ENCODE measurements at regions not wholly inside any gene's neighbourhood (a gene's known extent, or its start where the extent isn't known, plus 50 kb on each side); places are given as distances from the start of the nearest gene placed in this dataset.

GRCh38 chr10:2053805-2054204, 316.5 kb upstream of the ADARB2 start:
- no peak for DNase-seq (ENCODE audit: low spot score)
- no peak for TF ChIP-seq CTCF (IDR thresholded peaks at IDR 0.05; ENCODE audit: extremely low read depth, missing control alignments)

DNA sequence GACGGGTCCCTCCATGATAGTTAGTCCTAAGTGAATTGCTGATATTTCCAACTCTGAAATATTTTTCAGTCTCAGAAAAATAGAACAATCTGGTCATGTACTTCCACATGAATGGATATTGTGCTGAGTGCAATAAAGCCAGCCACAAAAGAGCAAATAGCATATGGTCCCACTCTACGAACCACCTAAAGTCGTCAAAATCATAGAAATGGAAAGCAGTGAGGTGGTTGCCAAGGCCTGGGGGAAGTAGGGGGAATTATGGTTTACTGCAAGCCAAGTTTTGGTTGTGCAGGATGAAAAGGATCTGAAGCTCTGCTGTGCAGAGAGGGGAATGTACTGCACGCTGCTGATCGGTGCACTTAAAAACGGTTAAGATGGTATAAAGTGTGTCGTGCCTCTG, 313.8 kb upstream of the ADARB2 start:
- TF ChIP-seq CTCF (IDR thresholded peaks at IDR 0.05; ENCODE audit: extremely low read depth, missing control alignments): no peak
- DNase-seq (ENCODE audit: low spot score): no peak

- no peak for DNase-seq (ENCODE audit: low spot score)
- TF ChIP-seq CTCF (IDR thresholded peaks at IDR 0.05; ENCODE audit: extremely low read depth, missing control alignments): no peak
These were observed 312.2 kb upstream of the ADARB2 start for GRCh38 chr10:2049560-2049959.

- TF ChIP-seq CTCF (IDR thresholded peaks at IDR 0.05; ENCODE audit: extremely low read depth, missing control alignments): no peak
These were observed 311.1 kb upstream of the ADARB2 start for GRCh38 chr10:2048337-2048973.

DNA sequence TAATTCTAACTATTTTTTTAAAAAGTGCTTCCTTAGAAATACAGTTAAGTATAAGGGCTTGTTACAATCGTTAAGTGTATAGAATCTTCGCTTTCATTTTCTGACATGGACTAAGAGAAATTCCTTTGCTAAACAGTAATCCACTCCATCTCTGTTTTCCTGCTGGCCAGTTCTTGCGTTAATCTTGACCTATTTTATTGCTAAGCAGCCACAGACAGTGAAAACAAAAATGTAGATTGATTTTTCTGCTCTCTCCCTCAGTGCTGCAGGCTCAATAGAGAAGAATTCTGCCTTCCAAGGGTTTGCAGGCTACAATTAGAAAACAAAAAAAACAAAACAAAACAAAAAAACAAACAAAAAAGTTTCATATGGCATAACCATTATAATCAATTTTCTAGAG, 310.4 kb upstream of the ADARB2 start:
- no peak for DNase-seq (ENCODE audit: low spot score)
- TF ChIP-seq CTCF (IDR thresholded peaks at IDR 0.05; ENCODE audit: extremely low read depth, missing control alignments): no peak

More at GRCh38 chr10:2048337-2048973, 311.1 kb upstream of the ADARB2 start:
- DNase-seq (ENCODE audit: low spot score): no peak

DNA sequence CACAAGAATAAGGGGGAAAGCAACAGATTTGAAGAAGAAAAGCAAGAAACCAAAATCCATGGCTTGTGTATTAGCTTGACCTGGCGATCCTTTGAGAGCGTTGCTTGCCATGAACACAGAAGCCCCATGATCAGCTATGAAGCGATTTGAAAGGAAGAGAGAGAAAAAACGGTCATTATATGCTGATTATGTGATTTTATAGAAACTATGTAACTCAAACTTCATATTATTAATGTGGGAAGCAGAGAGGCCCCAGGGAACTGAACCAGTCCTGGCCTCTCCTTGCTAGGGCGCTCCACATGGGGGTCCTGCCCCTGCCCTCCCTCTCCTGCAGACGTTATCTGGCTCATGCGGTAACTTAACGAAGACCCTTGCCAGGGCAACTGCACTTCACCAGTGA, 306.1 kb upstream of the ADARB2 start:
- no peak for DNase-seq (ENCODE audit: low spot score)
- no peak for TF ChIP-seq CTCF (IDR thresholded peaks at IDR 0.05; ENCODE audit: extremely low read depth, missing control alignments)

DNA sequence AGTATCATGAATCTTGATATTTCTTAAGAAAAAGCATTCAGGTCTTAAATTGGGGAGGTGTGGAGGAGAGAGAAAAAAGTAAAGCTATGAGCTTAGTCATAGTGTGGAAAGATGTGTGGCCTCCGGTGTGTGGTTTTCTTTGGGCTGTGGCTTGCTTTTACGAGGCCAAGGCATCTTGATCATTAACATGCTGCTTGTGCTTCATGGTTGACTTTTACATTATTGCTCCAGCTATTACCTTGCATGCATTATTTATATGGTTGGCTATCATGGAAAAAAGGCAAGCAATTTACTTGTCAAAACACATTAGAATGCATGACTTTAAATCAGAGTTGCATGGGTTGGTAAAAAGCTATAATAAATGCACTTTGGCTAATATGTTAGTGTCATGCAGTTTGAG, 300.7 kb upstream of the ADARB2 start:
- no peak for TF ChIP-seq CTCF (IDR thresholded peaks at IDR 0.05; ENCODE audit: extremely low read depth, missing control alignments)

More for the DNA sequence above, 300.7 kb upstream of the ADARB2 start:
- DNase-seq (ENCODE audit: low spot score): no peak

Data from GM20000 (cell line).